ENCODE measurements at regions not wholly inside any gene's neighbourhood (a gene's known extent, or its start where the extent isn't known, plus 50 kb on each side); places are given as distances from the start of the nearest gene placed in this dataset.
"Not testable (repeated sequence)": the region's sequence is repeated elsewhere in the genome, so short reads cannot be mapped to it uniquely, and the experiment has no call there.

DNA sequence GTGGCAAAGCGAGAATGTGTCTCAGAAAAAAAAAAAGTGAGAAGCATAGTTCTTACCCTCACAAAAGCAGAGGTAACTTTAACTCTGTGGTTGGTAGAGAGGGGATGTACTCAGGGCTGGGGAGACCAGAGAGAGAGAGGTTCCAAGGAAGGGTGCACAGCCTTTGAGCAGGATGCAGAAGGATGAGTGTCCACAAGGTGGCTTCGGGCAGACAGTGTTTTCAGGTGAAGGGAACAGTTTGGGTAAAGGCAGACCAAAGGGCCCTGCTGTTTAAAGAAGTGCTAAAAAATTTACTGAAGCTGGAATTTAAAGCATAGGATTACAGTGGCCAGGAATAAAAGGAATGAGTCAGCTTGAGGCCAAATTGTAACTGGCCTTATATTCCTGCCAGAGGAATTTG lies 2240.6 kb downstream of the EPHA3 start:
- peak; percentile 17 for DNase-seq (ENCODE audit: low read depth)

DNA sequence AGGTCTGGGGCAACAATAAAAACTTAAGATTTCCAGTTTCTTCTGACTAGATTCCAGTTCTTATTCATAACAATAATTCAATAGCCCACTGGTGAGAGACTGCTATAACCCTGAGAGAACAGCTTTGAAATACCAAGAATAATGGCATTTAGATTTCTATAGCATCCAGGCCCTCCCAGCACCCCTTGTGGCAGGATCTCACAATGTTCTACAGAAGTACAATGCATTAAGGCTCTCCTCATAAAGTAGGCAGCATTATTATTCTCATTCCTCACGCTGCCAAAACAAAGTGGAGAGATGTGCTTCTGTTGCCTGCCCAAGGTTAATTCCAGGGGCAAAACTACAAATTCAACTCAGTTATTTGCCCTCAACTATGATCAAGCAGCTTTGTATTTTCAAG lies 2241.7 kb downstream of the EPHA3 start:
- DNase-seq (ENCODE audit: low read depth) = not testable (repeated sequence)

DNA sequence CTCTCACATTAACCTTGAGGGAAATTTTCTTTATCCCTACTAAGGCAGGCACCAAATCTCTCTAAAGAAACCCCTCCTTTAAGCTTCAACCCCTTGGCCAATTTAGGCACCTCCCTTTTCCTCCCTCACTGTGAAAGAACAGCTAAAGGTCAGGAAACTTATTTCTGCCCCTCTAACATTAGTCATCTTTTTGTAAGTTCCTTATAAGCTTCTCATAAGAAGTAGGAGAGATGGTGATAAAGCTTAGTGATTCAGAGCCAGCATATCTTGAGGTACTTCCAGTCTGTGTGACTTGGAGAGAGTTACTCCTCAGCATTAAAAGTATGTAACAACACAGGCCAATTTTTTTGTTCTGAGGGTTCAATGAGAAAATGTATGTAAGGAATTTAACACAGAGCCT lies 2244.7 kb downstream of the EPHA3 start:
- not testable (repeated sequence) for DNase-seq (ENCODE audit: low read depth)

DNA sequence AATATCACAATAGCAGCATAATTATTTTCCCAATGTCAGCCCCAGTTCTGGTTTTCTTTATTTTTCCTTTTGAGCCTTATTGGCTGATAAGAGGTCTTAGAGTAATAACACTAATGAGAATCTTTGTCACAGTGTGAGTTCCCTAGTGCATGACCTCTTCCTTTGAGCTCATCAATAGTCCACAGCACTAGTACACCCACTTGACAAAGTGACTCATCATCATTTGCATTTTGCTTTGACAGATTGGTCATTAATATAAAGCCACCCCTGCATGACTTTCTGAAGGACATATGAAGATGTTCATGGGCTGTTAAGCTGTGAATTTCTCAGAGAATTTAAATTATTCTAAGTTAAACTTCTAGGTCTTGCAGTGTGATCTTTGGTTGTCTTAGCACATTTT lies 2251.9 kb downstream of the EPHA3 start:
- DNase-seq (ENCODE audit: low read depth) = not testable (repeated sequence)

DNA sequence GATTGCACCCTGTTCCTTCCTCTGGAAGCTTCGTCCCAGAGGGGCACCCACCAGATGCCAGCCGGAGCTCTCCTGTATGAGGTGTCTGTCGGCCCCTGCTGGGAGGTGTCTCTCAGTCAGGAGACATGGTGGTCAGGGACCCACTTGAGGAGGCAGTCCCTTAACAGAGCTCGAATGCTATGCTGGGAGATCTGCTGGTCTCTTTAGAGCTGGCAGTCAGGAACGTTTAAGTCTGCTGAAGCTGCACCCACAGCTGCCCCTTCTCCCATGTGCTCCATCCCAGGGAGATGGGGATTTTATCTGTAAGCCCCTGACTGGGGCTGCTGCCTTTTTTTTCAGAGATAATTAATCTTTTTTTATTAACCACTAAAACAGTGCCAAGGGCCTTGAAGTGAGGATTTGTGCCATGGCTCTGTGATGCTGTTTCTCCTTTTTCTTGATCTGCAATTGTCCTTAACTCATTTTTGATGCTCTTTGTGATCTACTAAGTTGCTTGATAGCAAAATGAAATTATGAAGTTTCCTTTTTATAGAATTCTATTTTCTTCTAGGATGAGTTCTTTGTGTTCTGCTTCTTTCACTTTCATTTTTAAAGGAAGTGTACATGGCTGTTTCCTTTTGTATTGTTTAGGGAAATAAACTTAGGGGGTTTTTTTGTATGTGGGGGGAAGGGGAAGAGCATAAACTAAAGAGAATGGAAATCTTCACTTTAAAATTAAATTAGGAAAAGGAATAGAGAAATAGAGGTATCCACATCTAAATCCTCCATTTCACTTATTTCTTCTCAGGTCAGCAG lies 2275.9 kb downstream of the EPHA3 start:
- DNase-seq (ENCODE audit: low read depth) = not testable (repeated sequence)

DNA sequence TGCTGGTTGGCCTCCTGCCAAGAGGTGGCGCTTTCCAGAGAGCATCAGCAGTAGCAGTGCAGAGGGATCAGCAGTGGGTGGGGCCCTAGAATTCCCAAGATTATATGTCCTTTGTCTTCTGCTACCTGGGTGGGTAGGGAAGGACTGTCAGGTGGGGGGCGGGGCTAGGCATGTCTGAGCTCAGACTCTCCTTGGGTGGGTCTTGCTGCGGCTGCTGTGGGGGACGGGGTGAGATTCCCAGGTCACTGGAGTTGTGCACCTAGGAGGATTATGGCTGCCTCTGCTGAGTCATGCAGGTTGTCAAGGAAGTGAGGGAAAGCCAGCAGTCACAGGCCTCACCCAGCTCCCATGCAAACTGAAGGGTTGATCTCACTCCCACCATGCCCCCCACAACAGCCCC lies 2296.5 kb downstream of the EPHA3 start:
- DNase-seq (ENCODE audit: low read depth) = not testable (repeated sequence)

DNA sequence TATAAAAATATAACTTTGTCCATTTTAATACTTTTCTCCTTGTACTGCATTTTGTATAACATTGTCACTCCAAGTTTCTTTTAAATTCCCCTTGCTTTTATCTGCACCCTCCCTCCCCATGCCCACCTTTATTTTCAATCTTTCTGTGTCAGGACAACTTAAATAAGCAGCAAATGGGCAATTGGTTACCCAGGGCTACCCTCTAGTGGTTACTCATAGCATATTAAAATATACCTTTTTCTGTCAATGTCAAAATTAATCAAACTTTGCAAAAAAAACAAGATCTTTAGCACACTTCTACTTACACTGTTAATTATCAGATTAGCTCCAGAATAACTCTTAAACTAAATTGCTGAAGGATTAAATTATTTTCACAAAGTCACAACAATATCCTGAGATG lies 2334.6 kb downstream of the EPHA3 start:
- DNase-seq (ENCODE audit: low read depth) = not testable (repeated sequence)

DNA sequence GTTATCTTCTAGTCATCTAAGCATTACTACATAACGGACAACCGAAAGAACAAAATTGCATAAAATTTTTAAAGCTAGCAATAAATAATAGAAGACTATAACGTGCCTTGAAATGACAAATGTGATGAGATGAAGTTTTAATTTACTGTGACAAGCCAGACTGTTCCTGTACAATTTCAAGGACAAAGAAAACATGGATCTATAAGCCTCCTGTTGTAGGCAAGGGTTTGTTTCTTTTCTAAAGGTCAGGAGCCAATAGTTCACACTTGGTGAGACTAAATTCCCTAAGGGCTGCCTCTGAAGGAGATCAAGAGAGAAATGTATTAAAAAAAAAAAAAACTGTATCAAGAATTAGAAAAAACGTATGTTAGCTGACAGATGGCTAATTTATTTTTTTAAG lies 2335.1 kb downstream of the EPHA3 start:
- not testable (repeated sequence) for DNase-seq (ENCODE audit: low read depth)

DNA sequence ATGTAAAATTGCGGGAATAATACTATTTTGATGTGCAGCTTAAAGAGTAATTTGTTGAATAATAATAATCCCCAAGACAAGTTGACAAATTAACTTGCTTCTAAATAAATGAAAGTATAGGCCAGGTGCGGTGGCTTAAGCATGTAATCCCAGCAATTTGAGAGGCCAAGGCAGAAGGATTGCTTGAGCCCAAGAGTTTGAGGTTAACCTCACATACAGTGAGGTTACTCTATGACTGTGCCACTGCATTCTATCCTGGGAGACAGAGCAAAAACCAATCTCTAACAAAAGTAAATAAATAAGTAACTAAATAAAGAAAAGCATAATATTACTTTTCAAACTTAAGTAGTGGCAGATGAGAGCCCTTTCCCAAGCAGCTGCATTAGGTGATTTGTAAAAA lies 2341.0 kb downstream of the EPHA3 start:
- DNase-seq (ENCODE audit: low read depth) = peak; percentile 16

DNA sequence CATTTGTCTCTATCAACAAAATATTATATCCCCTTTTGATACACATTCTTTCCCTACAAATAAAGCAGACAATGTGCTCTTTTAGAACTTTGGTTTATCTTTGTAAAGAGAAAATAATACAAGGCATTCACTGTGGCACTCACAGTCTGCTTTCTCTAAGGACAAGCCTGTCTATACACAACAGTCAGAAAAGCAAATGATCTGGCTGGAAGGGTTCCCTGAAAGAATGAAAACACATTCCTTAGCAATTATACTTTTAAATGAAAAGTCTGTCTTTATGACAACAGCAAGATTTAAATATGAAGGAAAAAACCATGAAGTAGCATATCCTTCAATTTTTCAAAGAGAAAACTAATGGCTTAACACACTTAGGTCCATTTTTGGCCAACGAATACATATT lies 2359.1 kb downstream of the EPHA3 start:
- not testable (repeated sequence) for DNase-seq (ENCODE audit: low read depth)

DNA sequence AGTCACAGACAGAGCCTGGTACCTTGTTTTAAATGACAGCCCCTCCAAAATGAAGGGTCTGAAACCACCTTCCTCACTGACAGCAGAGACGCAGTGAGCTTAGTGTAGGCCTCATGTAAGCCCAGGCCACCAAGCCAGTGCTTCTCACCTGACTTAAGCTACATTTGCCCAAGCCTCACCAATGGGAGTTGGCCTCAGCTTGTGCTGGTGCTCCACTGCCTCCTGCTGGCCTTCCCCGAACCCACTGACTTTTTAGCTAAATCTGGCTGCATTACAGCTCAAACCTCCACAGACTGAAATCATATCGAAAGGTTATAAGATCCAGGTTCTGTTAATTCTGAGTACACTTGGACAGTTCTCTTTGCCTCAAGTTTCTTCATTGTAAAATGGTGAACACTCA lies 2361.8 kb downstream of the EPHA3 start:
- not testable (repeated sequence) for DNase-seq (ENCODE audit: low read depth)

DNA sequence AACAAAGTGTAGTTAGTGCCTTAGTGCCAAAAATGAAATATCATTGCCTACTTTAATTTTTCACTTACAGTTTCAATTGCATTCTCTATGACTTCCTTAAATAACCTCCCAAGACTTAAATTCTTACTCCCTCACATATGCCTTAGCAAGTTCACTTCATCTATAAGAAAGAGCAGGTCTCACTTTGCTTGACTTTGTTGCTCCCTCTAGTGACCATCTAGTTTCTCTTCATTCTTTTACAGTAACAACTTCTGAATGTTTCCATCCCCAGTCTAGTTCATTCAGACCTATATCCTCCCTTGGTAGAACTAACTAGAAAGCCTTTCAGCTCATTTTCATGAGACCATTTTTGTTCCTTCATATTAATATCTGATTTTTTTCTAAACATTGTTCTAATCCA lies 2377.6 kb downstream of the EPHA3 start:
- peak; percentile 40 for DNase-seq (ENCODE audit: low read depth)

DNA sequence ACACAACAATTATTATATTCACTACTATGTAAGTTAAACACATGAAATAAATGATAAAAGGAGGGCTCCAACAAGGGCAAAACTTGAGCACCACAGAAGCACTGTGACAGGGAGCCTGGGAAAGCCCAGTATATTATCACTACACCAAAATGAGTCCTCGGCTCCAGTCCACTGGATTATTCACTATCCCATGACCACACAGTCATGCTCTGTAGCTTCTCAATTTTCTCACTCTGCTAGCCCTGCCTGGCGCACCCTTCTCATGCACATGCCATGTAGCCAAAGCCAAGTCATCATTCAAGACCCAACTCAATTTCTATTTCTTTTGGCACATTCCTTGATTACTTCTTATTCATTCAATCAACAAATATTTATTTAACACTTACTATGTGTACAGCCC lies 2378.5 kb downstream of the EPHA3 start:
- peak; percentile 5 for DNase-seq (ENCODE audit: low read depth)

DNA sequence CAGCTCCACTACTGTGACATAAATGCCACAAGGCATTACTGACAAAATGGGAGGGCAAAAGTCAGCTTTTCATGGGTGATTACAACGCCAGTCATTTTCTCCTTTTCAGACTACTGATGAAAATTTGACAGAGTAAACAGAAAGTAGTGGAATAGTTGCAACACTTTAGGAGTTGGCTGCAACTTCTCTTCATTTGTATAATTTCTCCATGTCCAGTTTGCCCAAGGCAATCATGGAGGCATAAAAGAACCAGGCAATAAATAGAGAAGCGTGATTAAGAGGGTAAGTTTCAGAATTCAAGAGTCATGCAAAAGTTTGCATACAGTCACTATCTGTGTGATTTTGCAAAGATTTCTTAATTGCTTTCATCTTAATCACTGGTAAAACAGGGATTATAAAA lies 2390.3 kb downstream of the EPHA3 start:
- DNase-seq (ENCODE audit: low read depth) = not testable (repeated sequence)

DNA sequence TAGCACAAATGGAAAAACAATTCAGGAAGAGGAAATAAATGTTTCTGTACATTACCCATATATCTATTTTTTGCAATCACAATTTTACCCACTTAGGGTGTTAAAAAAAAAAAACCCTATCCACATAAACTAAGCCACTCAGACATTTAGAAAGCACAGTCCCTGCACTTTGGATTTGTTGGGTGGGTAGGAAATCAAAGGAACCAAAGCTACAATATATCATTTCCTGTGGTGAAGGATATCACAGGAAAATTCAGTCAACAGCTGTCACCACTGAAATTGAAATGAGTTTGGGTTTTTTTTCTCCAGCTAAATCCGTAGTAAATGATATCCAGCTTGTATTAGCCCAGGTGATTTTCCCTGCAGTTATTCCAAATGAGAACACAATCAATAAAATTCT lies 2392.4 kb downstream of the EPHA3 start:
- DNase-seq (ENCODE audit: low read depth) = not testable (repeated sequence)

DNA sequence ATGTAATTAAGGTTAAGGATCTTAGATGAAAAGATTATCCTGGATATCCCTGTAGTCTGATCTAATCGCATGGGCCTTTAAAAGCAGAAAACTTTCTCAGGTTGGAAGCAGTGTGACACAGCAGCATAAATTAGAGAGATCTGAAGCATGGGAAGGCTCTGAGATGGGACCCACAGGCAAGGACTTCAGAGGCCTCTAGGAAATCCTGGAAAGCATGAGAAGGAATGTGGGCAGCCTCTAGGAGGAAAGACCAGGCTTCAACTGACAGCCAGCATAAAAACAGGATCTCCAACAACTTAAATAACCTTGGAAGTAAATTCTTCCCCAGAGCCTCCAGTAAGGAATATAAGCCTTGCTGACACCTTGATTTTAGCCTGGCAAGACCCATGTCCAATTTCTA lies 2397.5 kb downstream of the EPHA3 start:
- DNase-seq (ENCODE audit: low read depth) = not testable (repeated sequence)

Data from myocyte (in vitro differentiated cells).